Skeletal muscle tissue (tissue), 3 donors: ENCODE measurements at regions not wholly inside any gene's neighbourhood (a gene's known extent, or its start where the extent isn't known, plus 50 kb on each side); places are given as distances from the start of the nearest gene placed in this dataset.

Experiments
- H3K27ac ChIP-seq: one replicate; pipeline ENCODE4 v1.7.0; 2013; ENCODE audit warnings: mild to moderate bottlenecking, low read depth, low read length, inconsistent platforms
- H3K27me3 ChIP-seq, 3 donors: one replicate each; pipeline ENCODE4 v1.7.0; 2013; ENCODE audit warnings: low read length in 3 of 3; ENCODE audit not compliant: control insufficient read depth in 3 of 3, insufficient read depth in 3 of 3
- H3K36me3 ChIP-seq, 3 donors: one replicate each; pipeline ENCODE4 v1.7.0; 2013; ENCODE audit warnings: low read length in 3 of 3; ENCODE audit not compliant: control insufficient read depth in 3 of 3, insufficient read depth in 3 of 3
- H3K4me1 ChIP-seq, 3 donors: one replicate each; pipeline ENCODE4 v1.7.0; 2013; ENCODE audit warnings: low read length in 3 of 3, mild to moderate bottlenecking in 3 of 3; ENCODE audit not compliant: control insufficient read depth in 3 of 3, insufficient read depth in 3 of 3
- H3K4me3 ChIP-seq, 3 donors: one replicate each; pipeline ENCODE4 v1.7.0; 2013; ENCODE audit warnings: low read length in 3 of 3
- H3K9ac ChIP-seq, 3 donors: one replicate each; pipeline ENCODE4 v1.7.0; 2013; ENCODE audit warnings: low read length in 3 of 3, mild to moderate bottlenecking in 3 of 3, moderate library complexity in 2 of 3, low read depth in 1 of 3
- H3K9me3 ChIP-seq, 3 donors: one replicate each; pipeline ENCODE4 v1.7.0; 2013; ENCODE audit warnings: low read length in 3 of 3; ENCODE audit not compliant: control insufficient read depth in 3 of 3
- donor health status: Osteomylitis.

GRCh38 chr21:36543924-36544323 lies 64.0 kb upstream of the CLDN14 start:
- Histone ChIP-seq H3K27ac (no peak overlapping the region), H3K4me3 (no peak overlapping the region), H3K36me3 (no peaks in the 10 kb centered on the region), H3K4me1 (no peaks in the 10 kb centered on the region), H3K27me3 (peaks cover 14 to 35% (median 25%) of the 10 kb centered on the region in 3 donors), H3K9ac (no peak overlapping the region), H3K9me3 (no peaks in the 10 kb centered on the region)

GRCh38 chr21:36544545-36544944 lies 64.6 kb upstream of the CLDN14 start:
- Histone ChIP-seq H3K9ac (no peak overlapping the region), H3K27me3 (peaks cover 9 to 30% (median 26%) of the 10 kb centered on the region in 3 donors), H3K27ac (no peak overlapping the region), H3K4me3 (no peak overlapping the region), H3K4me1 (no peaks in the 10 kb centered on the region), H3K9me3 (no peaks in the 10 kb centered on the region), H3K36me3 (no peaks in the 10 kb centered on the region)

DNA sequence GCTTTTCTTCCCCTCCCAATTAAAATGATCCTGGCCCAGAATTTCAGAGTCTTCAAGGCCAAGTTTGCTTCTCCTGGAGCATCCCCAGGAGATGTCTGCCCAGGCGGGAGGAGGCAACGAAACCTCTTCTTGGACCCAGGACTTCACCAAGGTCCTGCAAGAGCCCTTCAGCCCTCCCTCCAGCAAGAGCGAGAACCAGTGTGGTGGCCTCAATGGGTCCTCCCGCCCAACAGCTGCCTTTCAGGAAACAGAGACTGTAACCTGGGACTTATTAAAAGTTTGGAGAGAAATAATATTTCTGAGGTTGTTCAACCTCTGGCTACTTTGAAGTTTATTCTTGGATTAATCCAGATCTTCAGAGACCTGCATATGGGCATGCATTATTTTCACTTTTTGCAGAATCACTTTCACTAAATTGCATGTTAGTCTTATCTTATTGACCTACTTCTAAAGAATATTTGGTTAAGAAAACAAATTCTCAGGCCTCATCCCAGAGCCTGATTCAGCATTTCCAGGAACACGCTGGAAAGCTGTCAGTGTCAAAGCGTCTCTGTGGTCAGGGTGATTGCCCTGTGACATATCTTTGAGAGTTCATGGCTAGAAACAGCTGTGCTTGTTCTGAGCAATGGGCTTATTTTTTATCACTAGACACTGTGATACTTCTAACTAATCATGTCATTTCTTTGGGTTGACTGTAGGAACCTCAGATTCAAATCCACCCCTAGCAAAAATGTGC lies 66.0 kb upstream of the CLDN14 start:
- Histone ChIP-seq H3K4me3 (no peak overlapping the region), H3K27me3 (peaks cover 5 to 32% (median 29%) of the 10 kb centered on the region in 3 donors), H3K9ac (no peak overlapping the region), H3K36me3 (no peaks in the 10 kb centered on the region), H3K4me1 (peaks cover 0 to 2% (median 2%) of the 10 kb centered on the region in 3 donors), H3K27ac (no peak overlapping the region), H3K9me3 (no peaks in the 10 kb centered on the region)

- Histone ChIP-seq H3K27me3 (peaks cover 7 to 26% (median 25%) of the 10 kb centered on the region in 3 donors), H3K4me3 (no peak overlapping the region), H3K9ac (no peak overlapping the region), H3K36me3 (no peaks in the 10 kb centered on the region), H3K9me3 (no peaks in the 10 kb centered on the region), H3K4me1 (peaks cover 2 to 11% (median 7%) of the 10 kb centered on the region in 3 donors), H3K27ac (no peak overlapping the region)
Observed at GRCh38 chr21:36547464-36547863, 67.5 kb upstream of the CLDN14 start.

DNA sequence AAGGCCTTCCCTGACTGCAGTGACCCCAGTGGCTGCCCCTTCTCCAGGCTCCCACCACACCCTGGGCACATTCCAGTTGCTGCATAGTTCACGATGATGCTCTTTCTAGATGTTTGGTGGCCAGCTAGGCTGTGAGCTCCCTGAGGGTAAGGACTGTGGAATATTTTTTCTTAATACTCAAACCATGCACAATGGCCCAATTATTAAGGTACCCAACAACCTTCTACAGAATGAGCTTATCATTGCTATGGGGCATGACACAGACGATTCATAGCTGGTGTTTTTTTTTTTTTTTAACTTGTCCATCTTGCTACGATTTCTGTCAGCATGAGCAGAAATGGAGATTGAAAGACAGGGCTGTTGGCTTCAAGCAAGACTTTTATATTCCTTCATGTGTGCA lies 68.9 kb upstream of the CLDN14 start:
- H3K9ac ChIP-seq = no peak overlapping the region
- H3K36me3 ChIP-seq = no peaks in the 10 kb centered on the region
- H3K4me1 ChIP-seq = peaks cover 2 to 11% (median 7%) of the 10 kb centered on the region in 3 donors
- no peak overlapping the region for H3K27ac ChIP-seq
- H3K27me3 ChIP-seq = peaks cover 4 to 20% (median 19%) of the 10 kb centered on the region in 3 donors
- no peaks in the 10 kb centered on the region for H3K9me3 ChIP-seq
- H3K4me3 ChIP-seq = no peak overlapping the region

DNA sequence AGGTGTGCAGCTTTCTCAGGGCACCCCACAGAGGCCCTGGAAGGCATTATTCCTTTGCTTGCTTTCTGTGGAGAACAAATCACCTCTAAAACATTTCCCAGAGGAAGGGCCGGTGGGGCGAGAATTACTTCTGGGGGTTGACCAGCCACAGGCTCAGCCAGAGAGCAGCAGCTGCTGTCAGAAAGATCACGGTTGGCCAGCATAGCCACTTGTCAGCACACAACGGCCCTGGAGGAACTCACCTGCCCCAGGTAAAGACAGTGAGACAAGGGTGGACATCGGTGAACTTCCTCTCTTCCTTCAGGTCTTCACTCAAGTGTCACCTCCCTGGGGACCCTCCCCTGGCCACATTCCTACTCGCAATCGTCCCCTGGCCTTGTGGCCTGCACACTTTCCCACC lies 69.5 kb upstream of the CLDN14 start:
- H3K36me3 ChIP-seq = no peaks in the 10 kb centered on the region
- H3K27me3 ChIP-seq = peaks cover 4 to 20% (median 15%) of the 10 kb centered on the region in 3 donors
- no peaks in the 10 kb centered on the region for H3K9me3 ChIP-seq
- no peak overlapping the region for H3K27ac ChIP-seq
- peaks cover 2 to 11% (median 7%) of the 10 kb centered on the region in 3 donors for H3K4me1 ChIP-seq
- no peak overlapping the region for H3K4me3 ChIP-seq
- no peak overlapping the region for H3K9ac ChIP-seq

GRCh38 chr21:36550761-36551160 lies 70.8 kb upstream of the CLDN14 start:
- Histone ChIP-seq H3K27me3 (peaks cover 4 to 25% (median 15%) of the 10 kb centered on the region in 3 donors), H3K9ac (no peak overlapping the region), H3K4me1 (peaks cover 2 to 11% (median 7%) of the 10 kb centered on the region in 3 donors), H3K9me3 (no peaks in the 10 kb centered on the region), H3K27ac (peak overlapping the region; percentile 19), H3K4me3 (no peak overlapping the region), H3K36me3 (no peaks in the 10 kb centered on the region)

DNA sequence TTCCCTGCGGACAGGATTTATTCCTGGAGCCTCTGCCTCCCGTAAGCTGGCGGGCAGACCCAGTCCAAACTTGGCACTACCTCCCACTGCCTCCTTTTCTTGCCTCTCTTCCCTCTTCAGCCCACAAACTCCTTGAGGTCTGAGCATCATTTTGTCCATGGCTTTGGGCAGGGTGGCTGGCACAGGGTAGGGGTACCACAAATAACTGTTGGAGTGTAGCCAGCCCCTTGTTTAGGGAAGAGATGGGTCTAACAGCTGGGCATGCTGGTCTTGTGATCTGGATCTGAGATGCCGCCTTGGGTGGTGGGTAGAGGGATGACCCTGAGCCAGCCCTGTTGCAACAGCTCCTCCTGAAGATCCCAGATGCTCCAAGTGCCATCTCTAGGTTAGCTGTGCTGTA lies 71.4 kb upstream of the CLDN14 start:
- Histone ChIP-seq H3K9ac (no peak overlapping the region), H3K27me3 (peaks cover 4 to 26% (median 15%) of the 10 kb centered on the region in 3 donors), H3K9me3 (no peaks in the 10 kb centered on the region), H3K4me3 (no peak overlapping the region), H3K27ac (peak overlapping the region; percentile 19), H3K36me3 (no peaks in the 10 kb centered on the region), H3K4me1 (peaks cover 2 to 11% (median 7%) of the 10 kb centered on the region in 3 donors)

- H3K9ac ChIP-seq = no peak overlapping the region
- H3K27me3 ChIP-seq = peaks cover 4 to 26% (median 15%) of the 10 kb centered on the region in 3 donors
- H3K36me3 ChIP-seq = no peaks in the 10 kb centered on the region
- H3K4me3 ChIP-seq = no peak overlapping the region
- H3K4me1 ChIP-seq = peaks cover 2 to 11% (median 7%) of the 10 kb centered on the region in 3 donors
- no peak overlapping the region for H3K27ac ChIP-seq
- no peaks in the 10 kb centered on the region for H3K9me3 ChIP-seq
Observed at GRCh38 chr21:36551731-36552433, 72.0 kb upstream of the CLDN14 start.

GRCh38 chr21:36552434-36552785 lies 72.5 kb upstream of the CLDN14 start:
- Histone ChIP-seq H3K4me3 (no peak overlapping the region), H3K27me3 (peaks cover 4 to 26% (median 15%) of the 10 kb centered on the region in 3 donors), H3K36me3 (no peaks in the 10 kb centered on the region), H3K27ac (no peak overlapping the region), H3K9me3 (no peaks in the 10 kb centered on the region), H3K4me1 (peaks cover 2 to 11% (median 7%) of the 10 kb centered on the region in 3 donors), H3K9ac (no peak overlapping the region)
